ENCODE measurements at regions not wholly inside any gene's neighbourhood (a gene's known extent, or its start where the extent isn't known, plus 50 kb on each side); places are given as distances from the start of the nearest gene placed in this dataset.

- Histone ChIP-seq H3K4me3 (ENCODE audit: low read depth in 1 of 2, low read length in 1 of 2) (no peak overlapping the region), H3K27ac (no peak overlapping the region), H3K9me3 (no peaks in the 10 kb centered on the region), H3K36me3 (no peaks in the 10 kb centered on the region), H3K4me1 (ENCODE audit: control insufficient read depth in 1 of 2, insufficient read depth in 1 of 2, low read depth in 1 of 2, low read length in 1 of 2) (no peaks in the 10 kb centered on the region), H3K27me3 (no peaks in the 10 kb centered on the region)
- TF ChIP-seq CTCF (IDR thresholded peaks at IDR 0.05): no peak
Observed at GRCh38 chr5:89036704-89037489, 153.9 kb upstream of the MEF2C start.

DNA sequence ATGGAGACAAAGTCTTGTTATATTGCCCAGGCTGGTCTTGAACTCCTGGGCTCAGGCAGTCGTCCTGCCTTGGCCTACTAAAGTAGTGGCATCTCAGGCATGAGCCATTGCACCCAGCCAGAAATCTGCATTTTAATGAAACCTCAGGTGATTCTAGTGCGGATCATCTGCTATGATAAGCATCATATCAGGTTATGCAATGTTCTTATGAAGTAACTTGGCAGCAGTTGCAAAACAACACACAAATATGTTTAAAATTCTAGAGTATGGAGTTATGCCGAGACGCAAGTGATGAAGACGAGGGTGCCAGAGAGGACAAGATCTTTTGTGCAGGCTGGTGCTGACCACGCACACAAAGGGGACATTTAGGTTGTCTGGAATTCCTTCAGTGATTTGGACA lies 153.2 kb upstream of the MEF2C start:
- no peaks in the 10 kb centered on the region for H3K4me1 ChIP-seq (ENCODE audit: control insufficient read depth in 1 of 2, insufficient read depth in 1 of 2, low read depth in 1 of 2, low read length in 1 of 2)
- H3K9me3 ChIP-seq: no peaks in the 10 kb centered on the region
- no peaks in the 10 kb centered on the region for H3K27me3 ChIP-seq
- TF ChIP-seq CTCF (IDR thresholded peaks at IDR 0.05): no peak
- H3K36me3 ChIP-seq: no peaks in the 10 kb centered on the region
- no peak overlapping the region for H3K27ac ChIP-seq
- H3K4me3 ChIP-seq (ENCODE audit: low read depth in 1 of 2, low read length in 1 of 2): no peak overlapping the region

DNA sequence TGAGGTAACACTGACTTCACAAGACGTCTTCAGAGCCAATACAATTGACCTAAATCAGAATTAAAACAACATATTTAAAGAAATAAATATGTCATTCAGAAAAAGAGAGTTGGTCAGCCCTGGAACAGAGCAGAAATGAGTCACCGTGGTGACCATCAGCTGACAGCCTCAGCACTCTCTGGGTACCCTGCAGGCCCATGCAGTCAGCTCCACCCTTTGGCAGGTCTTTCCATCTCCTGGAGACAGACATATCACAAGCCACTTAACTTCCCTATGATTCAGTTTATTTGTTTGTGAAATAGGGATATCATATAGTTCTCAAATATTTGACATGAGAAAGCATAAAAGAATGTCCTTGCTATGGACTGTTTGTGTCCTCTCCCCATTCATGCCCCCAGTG lies 151.6 kb upstream of the MEF2C start:
- Histone ChIP-seq H3K9me3 (no peaks in the 10 kb centered on the region), H3K4me3 (ENCODE audit: low read depth in 1 of 2, low read length in 1 of 2) (no peak overlapping the region), H3K27me3 (no peaks in the 10 kb centered on the region), H3K36me3 (no peaks in the 10 kb centered on the region), H3K4me1 (ENCODE audit: control insufficient read depth in 1 of 2, insufficient read depth in 1 of 2, low read depth in 1 of 2, low read length in 1 of 2) (no peaks in the 10 kb centered on the region), H3K27ac (no peak overlapping the region)
- no peak for TF ChIP-seq CTCF (IDR thresholded peaks at IDR 0.05)

DNA sequence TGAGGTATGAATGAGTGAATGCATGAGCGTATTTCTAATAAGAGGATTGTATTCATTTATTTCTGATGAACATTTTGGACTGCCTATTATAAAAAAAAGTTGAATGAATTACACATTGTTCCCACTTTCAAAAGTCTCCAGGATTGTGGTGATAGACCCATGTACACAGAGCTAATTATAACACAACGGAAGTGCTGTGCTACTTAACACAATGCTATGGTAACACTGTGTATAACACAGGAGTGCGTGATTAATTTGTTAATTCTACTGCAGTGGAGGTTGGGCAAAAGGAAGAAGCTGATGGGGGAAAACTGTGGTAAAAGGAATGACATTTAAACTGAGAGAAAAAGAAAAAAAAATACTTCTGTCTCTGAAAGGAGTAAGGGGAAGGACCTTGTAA lies 147.8 kb upstream of the MEF2C start:
- no peaks in the 10 kb centered on the region for H3K4me1 ChIP-seq (ENCODE audit: control insufficient read depth in 1 of 2, insufficient read depth in 1 of 2, low read depth in 1 of 2, low read length in 1 of 2)

GRCh38 chr5:89028595-89029285 lies 145.8 kb upstream of the MEF2C start:
- Histone ChIP-seq H3K36me3 (no peaks in the 10 kb centered on the region), H3K4me3 (ENCODE audit: low read depth in 1 of 2, low read length in 1 of 2) (no peak overlapping the region), H3K27ac (no peak overlapping the region), H3K9me3 (no peaks in the 10 kb centered on the region), H3K27me3 (no peaks in the 10 kb centered on the region), H3K4me1 (ENCODE audit: control insufficient read depth in 1 of 2, insufficient read depth in 1 of 2, low read depth in 1 of 2, low read length in 1 of 2) (no peaks in the 10 kb centered on the region)
- TF ChIP-seq CTCF (IDR thresholded peaks at IDR 0.05): no peak

More for the DNA sequence above, 147.8 kb upstream of the MEF2C start:
- no peak for TF ChIP-seq CTCF (IDR thresholded peaks at IDR 0.05)
- H3K9me3 ChIP-seq: no peaks in the 10 kb centered on the region
- no peak overlapping the region for H3K4me3 ChIP-seq (ENCODE audit: low read depth in 1 of 2, low read length in 1 of 2)
- H3K27ac ChIP-seq: no peak overlapping the region
- H3K36me3 ChIP-seq: no peaks in the 10 kb centered on the region
- H3K27me3 ChIP-seq: no peaks in the 10 kb centered on the region

Data from neutrophil (primary cell).